Astrocyte of the spinal cord (primary cell): ENCODE measurements at regions not wholly inside any gene's neighbourhood (a gene's known extent, or its start where the extent isn't known, plus 50 kb on each side); places are given as distances from the start of the nearest gene placed in this dataset.

Experiments
- DNase-seq: peaks from one replicate; pipeline ENCODE4 v3.0.0; 2011; ENCODE audit warnings: low read depth, low spot score
- H3K4me3 ChIP-seq: 2 replicates; pipeline ENCODE4 v1.5.1; 2011; ENCODE audit warnings: low read depth, mild to moderate bottlenecking, low read length, moderate library complexity
- CTCF ChIP-seq: IDR thresholded peaks from 2 replicates; pipeline ENCODE4 v1.5.1; 2012; ENCODE audit warnings: low read depth, mild to moderate bottlenecking, low read length, inconsistent platforms
- in situ Hi-C: cut with HindIII; loops from 2 replicates; pipeline ENCODE4 v1.10.0; 2017; ENCODE audit warnings: low sequenced_read_pairs

GRCh38 chr7:41777894-41778596 is 75.2 kb upstream of the INHBA start:
- in situ Hi-C loops: no loop called here
- TF ChIP-seq CTCF: no peak
- H3K4me3 ChIP-seq: no peak overlapping the region
- DNase-seq: no peak

- TF ChIP-seq CTCF: no peak
- in situ Hi-C loops: no loop called here
Measured at GRCh38 chr7:41774966-41775365, 72.1 kb upstream of the INHBA start.

GRCh38 chr7:41773756-41774155 is 70.9 kb upstream of the INHBA start:
- no peak overlapping the region for H3K4me3 ChIP-seq
- TF ChIP-seq CTCF: no peak
- in situ Hi-C loops: no loop called here
- no peak for DNase-seq

More at GRCh38 chr7:41774966-41775365, 72.1 kb upstream of the INHBA start:
- H3K4me3 ChIP-seq: no peak overlapping the region
- DNase-seq: no peak

GRCh38 chr7:41771717-41772116 is 68.8 kb upstream of the INHBA start:
- H3K4me3 ChIP-seq: no peak overlapping the region
- no peak for TF ChIP-seq CTCF
- in situ Hi-C loops: no loop called here
- no peak for DNase-seq

GRCh38 chr7:41769162-41769561 is 66.3 kb upstream of the INHBA start:
- DNase-seq: no peak
- H3K4me3 ChIP-seq: no peak overlapping the region
- in situ Hi-C loops: no loop called here
- TF ChIP-seq CTCF: no peak

GRCh38 chr7:41763626-41764025 is 60.7 kb upstream of the INHBA start:
- H3K4me3 ChIP-seq: no peak overlapping the region
- in situ Hi-C loops: no loop called here
- no peak for DNase-seq
- no peak for TF ChIP-seq CTCF
